Amniotic stem cell (primary cell): ENCODE measurements at regions not wholly inside any gene's neighbourhood (a gene's known extent, or its start where the extent isn't known, plus 50 kb on each side); places are given as distances from the start of the nearest gene placed in this dataset.

Source experiments
- DNase-seq: peaks from one replicate; lab custom pipeline; 2025; lab: John Stamatoyannopoulos, UW

DNA sequence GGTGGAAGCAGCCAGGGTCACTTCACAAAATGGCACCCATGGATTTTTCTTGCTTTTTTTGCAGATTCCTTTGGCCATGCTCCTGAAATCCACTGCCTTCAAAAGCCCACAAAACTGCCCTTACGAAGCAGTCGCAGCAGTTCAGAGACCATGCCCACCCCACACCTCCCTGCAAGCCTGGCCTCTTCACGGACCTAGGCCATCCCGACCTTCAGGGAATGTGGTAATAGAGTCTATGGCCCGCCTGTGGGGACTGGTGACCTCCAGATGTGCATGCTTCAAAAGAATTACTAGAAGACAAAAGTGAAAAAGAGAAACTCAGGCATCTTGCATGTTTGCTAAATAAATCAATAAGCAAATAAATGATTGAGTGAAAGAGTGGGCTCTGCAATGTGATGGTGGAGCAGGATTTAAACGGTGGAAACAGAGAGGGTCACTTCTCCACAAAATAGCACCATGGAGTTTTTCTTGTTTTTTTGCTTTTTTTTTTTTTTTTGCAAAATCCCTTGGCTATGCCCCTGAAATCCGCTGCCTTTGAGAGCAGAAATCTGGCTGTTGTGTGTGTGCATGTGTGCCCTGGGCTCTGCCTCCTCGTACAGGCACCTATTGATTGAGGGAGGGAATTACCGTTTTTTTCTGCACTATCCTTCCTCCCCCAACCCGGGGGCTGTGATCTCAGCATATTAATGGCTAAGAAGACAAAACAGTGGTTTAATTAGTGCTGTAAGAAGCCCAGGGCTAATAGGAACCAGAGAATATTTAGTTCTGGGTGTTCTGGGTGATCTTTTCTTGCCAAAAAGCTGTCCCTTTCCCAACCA lies 107.4 kb downstream of the PXDC1 start:
- no peak for DNase-seq

DNA sequence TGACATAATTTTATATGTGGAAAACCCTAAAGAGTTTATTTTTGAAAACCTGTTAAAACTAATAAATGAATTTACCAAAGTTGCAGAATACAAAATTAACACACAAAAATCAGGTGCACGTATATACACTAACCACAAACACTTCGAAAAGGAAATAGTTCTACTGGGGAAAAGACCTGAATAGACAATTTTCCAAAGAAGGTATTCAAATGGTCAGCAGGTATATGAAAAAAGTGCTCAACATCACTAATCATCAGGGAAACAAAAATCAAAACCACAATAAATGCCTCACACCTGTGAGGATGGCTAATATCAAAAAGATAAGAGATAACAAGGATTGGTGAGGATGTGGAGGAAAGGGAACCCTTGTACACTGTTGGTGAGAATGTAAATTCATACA lies 110.6 kb downstream of the PXDC1 start:
- no peak for DNase-seq

DNA sequence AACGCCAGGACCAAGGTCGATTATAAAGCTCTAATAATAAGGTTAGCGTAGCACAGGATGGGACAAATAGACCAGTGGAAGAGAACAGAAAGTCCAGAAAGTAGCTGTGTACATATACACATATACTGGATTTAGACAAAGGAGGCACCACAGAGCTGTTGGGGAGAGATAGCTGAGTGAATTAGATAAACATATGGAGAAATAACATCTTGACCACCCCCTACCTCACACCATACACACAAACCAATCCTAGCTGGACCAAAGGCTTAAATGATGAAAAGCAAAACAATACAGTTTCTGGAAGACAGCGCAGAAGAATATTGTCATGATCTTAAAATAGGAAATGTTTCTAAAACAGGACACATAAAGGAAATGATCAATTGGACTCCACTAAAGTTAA lies 112.9 kb downstream of the PXDC1 start:
- DNase-seq: no peak

DNA sequence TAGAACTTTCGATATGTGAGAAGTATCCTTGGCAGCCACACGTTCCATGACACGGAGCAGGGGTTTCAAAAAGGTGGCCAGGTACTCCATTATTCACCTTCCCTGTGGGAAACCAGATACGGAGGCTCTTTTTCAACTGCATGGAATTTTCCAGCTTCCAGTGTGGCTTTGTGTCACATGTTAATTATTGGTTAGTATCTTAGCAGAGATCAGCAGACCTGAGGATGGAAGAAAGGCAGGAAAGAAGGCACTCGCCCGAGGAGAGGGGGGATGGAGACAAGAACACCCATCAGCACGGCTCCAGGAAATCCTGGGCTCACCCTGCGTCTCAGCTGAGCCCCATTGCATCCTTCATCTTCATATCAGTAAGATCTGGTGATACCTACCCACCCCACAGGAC lies 115.5 kb downstream of the PXDC1 start:
- no peak for DNase-seq

DNA sequence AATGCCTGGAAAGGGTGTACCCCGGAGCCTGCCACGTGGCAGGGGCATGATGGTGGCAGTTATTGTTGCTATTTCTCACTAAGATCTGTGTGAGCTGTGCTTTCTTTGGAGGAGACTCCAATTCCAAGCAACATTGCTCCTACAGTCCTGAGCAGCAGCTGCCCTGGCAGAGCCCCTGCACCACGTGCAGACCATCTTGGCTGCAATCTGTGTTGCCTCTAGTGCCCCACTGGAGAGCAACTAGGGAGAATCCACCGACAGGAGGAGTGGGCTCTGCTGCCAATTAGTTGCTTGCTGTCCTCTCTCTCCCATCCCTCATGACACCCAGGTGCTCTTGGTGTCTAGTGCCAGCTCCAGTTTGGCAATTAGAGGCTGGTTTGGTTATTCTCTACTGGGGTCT lies 116.0 kb downstream of the PXDC1 start:
- no peak for DNase-seq

DNA sequence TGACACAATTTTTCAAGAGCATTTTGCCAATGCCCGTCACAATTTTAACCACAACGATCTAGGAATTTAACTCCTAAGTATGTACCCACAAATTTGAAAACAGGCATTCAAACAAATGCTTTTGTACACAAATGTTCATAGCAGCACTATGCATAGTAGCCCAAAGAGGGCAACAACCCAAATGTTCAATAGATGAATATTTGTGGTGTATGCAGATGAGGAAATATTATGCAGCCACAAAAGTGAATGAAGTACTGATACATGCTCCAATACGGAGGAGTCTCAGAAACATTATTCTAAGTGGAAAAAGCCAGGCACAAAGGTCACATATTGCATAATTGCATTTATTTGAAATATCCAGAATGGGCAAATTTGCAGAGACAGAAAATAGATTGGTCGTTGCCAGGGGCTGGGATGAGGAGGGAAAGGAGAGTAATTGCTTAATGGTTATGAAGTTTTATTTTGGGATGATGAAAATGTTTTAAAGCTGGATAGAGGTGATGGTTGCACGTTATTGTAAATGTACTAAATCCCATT lies 117.2 kb downstream of the PXDC1 start:
- DNase-seq: no peak

DNA sequence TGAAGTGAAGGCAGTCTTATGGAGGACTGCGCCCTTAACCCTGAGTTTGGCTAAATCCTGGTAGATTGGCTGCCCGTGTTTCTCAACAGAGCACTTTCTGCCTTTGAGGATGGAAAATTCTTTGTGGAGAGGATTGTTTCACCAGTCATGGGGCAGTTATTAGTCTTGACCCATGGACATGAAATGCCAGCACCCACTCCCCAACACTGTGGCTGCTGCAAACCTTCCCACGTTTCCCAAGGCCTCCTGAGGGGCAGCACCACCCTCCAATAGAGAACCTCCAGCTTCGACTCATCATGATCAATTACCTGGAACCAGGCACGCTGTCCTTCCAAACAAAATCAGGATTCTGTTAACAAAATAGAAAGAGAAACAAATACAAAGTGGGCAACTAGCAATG lies 117.8 kb downstream of the PXDC1 start:
- DNase-seq: no peak

DNA sequence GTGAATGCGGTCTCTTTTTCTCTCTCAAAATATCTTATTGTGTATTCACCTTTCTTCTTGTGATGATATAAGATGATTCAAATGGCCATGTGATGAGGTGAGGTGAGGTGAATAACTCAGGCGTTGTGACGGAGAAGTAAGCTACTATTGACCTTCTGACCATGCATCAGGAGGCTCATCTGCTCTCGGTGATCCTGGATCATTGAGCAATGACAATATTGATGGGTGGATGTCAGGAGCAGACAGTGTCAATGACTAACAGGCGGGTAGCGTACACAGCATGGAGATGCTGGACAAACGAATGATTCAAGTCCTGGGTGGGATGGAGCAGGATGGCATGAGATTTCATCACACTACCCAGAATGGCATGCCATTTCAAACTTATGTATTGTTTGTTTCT lies 119.6 kb downstream of the PXDC1 start:
- no peak for DNase-seq

DNA sequence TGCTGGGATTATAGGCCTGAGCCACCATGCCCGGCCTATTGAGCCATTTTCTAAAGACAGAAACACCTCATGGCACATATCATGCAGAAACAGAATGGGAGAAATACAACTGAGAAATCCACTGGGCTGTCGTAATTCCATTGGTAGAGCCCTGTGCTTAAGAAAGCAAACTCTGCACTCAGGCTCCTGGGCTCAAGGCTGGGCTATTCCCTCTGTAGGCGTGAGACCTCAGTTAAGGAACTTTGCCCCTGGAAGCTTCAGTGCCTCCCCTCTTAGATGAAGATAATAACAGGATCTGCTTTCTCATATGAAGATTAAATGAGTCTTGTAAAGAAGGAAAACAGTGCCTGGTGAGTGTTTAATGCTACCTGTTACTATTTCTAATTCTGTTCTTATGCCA lies 120.3 kb downstream of the PXDC1 start:
- DNase-seq: no peak

DNA sequence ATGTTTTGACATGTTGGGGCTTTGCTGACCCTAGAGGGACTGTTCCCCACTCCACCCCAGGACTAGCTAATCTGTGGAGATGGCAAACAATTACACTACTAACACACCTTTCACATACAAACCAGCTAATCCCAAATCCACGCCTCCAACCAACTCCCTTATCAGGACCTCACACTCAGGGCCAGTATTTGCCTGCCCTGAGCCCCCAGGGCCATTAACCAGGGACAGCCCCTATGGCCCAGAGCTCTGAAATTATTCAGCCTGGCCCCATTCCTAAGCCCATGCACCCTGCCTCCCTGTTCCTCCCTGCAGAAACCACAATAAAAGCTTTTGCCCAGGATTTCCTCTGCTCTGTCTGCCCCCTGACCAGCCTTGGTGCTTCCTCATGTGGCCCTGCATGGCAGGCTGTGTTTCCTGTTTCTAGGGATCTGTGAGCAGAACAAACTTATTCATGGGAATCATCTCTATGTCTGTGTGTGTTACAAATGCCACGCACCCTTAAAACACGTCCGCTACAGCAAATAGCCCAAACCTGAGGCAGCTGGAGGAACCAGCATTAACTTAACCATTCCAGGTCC lies 121.2 kb downstream of the PXDC1 start:
- no peak for DNase-seq

DNA sequence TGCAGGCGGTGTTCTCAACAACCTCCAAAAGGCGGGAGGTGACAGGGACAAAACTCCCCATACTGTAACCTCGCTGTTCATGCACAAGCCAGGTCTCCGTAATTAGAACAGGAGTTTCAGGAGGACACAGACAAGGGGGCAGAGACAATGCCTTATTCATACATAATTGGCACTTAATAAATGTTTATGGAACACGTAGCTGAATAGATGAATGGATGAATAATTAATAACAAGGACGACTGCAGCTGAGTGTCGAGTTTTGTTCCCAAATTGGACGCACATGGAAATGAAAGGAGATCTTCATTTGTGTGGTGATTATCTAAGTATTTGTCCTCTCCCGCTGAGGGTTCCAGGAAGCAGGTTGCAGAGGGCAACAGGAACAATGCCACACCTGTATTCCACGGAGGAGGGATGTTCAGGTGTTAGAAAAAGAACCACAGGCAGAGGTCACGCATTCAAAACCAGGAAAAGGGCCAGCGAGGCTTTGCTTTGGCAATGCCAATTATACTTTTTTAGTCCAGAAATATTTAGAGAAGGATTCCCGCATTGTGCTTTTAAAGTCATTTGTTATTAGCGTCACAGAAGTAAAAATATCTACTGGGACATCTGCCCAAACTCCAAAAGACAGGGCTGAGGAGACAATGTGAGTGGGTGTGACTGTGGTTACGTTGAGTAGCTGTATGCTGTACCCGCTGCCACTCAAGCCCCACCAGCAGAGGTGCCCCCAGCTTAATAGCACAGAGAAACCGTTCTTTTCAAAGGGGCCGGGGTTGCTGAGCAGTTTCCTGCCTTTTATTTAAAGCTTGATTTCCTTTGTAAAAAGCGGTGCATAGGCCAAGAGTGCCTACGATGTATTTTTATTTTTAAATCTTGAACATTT lies 123.3 kb downstream of the PXDC1 start:
- no peak for DNase-seq

DNA sequence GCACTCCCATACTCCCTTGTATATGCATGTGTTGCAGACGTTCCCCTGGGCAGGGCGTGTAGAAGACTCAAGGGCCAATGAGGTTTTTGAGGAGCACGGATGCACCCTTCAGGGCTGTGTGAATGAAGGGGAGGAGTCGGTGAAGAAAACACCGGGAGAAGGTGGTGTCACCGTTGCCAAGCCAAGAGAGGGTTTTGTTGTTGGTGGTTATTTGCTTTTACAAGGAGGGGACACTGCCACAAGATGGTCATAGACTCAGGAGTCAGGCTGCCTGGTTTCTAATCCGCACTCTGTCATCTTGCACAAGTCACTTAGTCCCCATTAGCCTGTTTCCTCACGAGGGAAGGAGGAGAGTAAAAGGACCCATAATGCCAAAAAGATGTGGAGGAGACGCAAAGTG lies 124.0 kb downstream of the PXDC1 start:
- DNase-seq: no peak

DNA sequence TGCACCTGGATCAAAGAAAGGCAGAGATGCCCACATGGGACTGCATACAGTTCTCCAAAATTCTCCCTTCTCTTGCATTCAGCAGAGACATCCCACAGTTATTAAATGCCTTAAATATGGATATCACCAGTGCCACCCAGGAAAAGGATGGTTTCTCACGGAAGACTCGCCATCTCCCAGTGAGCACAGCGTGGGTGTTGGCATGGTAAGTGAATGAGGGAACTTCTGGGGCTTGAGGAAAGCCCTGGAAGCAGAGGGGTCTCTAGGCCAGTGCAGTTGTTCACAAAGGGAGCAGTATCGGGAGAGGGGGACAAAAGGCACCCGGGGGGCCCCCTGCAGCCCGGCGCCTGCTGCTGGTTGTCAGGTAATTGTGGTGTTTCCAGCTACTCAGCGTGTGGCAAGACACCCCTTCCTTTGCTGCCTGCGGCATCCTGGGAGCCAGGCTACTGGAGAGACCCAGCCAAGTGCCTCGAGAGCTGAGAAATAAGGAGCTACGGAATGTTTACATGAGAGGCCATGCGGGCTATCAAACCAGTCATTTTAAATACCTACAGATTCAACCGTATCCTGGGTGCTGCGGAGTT lies 125.4 kb downstream of the PXDC1 start:
- DNase-seq: no peak

DNA sequence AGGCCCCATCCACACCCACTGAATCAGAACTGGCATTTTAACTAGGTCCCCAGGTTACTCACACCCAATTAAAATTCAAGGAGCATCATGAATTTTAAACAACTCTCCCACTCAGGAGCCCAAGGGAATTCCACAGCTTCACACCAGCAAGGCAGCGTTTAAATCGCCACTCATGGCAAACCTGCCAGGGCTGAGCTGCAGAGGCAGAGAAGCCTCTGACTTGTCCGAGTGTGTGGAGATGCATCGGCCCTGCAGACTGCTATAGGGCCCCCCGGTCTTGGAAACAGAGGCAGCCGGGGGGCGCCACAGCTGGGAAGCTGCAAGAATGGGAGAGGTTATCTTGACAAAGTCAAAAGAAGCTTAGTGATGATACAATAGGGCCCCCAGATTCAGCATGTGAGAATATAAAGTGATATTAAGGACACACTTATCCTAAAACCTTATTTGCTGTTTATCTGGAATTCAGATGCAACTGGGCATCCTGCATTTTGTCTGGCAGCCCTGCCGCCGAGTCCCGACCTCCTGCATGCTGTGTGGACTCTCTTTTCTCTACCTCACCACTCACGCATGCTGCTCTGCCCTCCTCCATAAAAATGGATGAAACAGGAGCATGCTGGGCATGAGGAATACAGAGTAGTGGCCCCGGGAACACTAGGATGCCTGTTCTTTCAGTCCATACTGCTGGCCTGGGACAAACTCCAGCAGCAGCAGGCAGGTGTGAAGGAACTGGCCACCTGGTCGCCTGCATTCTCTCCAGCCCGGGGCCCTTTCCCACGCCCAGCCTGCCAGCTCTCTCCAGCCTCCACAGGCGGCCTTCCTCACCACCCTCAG lies 126.1 kb downstream of the PXDC1 start:
- DNase-seq: no peak

DNA sequence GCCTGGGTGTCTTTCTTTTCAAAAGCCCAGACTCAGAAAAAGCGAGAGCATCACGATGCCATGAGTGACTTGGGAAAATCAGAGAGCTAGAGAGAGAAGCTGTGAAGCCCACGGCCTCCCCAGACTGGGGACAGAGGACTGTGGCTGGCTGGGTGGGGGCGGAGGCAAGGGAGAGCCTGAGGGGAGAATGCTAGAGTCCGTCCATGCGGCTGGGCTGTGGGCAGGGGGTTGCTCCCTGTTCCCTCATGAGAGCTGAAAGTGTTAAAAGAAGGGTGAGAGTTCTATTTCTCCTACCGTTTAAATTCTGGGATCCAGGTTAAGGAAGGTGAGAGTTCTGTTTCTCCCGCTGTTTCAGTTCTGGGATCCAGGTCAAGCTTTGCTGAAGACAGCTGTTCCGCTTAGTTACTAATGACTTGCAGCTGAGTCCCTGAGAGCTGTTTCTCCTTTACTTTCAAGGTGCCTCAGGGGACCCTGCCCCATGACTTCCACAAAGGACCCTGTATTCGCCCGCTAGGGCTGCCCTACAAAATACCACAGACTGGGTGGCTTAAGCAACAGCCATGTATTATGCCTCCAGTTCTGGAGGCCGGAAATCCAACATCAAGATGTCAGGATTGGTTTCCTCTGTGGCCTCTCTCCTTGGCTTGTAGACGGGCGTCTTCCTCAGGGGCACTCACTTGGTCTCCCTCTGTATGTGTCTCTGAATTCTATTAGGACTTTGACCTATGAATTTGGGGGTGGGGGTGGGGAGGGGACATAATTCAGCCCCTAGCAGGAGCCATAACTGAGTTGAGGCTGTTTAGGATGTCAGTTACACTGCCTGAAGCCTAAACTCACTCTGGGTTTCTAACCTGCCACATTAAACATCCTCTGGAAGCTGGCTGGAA lies 127.0 kb downstream of the PXDC1 start:
- DNase-seq: no peak

DNA sequence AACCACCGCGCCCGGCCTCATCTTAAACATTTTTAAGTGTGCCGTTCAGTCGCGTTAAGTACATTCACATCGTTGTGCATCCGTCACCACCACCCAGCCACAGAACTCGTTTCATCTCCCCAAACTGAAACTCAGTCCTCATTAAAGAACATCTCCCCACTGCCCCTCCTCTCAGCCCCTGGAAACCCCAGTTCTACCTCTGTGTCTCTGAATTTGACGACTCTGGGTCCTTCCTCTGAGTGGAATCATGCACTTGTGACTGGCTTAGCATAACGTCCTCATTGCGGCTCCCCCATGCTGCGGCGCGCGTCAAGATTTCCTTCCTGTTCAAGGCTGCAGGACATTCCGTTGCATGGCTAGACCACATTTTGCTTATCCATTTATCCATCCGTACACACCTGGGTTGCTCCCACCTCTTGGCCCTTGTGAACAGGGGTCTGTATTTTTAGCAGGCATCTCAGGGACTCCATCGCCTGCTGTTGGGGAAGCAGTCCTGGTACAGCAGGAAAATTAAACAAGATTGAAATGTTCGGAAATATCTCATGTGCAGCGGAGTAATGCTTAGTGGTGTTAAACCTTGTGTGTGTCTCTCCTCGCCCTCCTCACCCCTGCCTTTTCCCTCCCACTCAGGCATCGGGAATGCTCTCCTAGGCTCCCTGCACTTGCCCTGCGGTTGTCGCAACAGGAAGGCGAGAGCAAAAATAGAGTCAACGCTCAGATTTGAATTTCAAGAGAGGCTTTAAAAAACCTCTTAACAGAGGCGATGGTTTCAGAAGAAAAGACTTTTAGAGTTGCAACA lies 127.9 kb downstream of the PXDC1 start:
- DNase-seq: no peak

DNA sequence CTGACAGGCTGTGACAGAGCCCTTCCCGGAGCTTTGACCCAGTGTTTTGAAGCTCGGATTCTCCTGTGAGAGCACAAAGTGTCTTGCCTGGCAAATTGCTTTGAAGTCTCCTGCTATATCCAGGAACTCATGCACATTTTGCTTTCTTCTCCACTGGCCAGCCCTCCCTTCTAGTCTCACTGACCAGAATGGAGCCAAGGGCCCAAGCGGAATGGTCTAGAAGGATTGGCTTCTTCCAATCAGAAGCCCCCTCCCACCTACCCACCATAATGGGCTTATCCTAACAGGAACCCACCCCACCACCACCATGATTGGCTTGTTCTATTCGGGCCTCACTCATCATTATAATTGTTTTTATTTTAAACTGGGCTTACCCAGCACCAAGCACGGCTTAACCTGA lies 130.1 kb downstream of the PXDC1 start:
- no peak for DNase-seq

DNA sequence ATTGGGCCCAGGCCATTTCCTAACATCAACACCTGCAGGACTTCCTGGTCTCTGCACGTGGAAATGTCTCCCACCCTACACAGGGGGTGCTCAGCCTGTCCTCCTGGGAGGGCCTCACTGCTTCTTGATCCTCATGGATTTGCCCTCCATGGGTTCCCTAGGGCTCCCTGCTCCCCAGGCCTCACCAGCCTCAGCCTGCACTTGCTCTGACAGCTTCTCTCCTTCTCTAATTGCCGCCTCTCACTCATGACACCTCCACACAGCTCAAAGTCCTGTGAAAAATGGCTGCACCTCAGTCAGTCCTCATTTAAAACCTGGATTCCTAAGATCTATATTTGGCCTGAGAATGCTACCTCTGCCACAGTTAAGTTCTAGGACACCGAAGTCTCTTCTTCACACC lies 130.6 kb downstream of the PXDC1 start:
- no peak for DNase-seq

DNA sequence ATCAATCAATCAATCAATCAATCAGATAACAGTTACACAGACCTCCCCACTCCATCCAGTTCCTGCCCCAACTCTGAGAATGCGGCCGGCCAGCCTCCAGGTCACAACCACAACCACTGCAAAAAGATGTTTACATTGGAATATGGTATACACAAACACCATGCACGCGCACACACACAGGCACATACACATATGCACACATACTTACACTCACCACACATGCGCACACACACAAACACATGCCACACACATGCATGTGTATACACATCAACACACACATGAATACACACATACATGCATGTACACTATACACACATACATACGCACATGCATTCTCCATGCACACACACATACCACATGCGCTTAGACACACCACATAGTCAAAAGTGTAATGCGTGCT lies 131.1 kb downstream of the PXDC1 start:
- DNase-seq: no peak

DNA sequence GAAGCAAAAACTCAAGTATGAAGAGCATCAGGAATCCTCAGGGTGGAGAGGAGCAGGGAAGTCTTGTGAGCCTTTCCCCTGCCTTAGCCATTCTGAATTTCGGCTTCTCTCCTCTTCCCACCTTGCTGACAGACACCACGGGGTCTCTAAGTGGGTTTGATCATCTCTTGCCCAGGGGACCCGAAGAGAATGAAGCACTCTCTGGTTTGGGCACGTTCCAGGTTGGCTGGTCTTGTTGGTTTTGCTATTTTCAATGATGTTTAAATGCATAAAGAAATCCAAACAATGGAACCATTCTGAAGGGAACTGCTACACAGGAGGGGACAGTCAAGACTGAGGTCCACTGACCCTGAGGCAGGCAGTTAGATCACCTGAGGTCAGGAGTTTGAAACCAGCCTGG lies 131.7 kb downstream of the PXDC1 start:
- DNase-seq: no peak
